Common myeloid progenitor, CD34-positive (primary cell): ENCODE measurements at regions not wholly inside any gene's neighbourhood (a gene's known extent, or its start where the extent isn't known, plus 50 kb on each side); places are given as distances from the start of the nearest gene placed in this dataset.
"Not testable (repeated sequence)": the region's sequence is repeated elsewhere in the genome, so short reads cannot be mapped to it uniquely, and the experiment has no call there.

Source experiments
- CTCF ChIA-PET: fragments of 350-600 bp; sonication (Branson Sonifier 250); formaldehyde crosslinking; loops from one replicate; lab custom pipeline; 2021; ENCODE audit warnings: antibody characterized with exemption; lab: Charles Lee
- POLR2A ChIA-PET: fragments of 350-600 bp; sonication (Branson Sonifier 250); formaldehyde crosslinking; loops from one replicate; lab custom pipeline; 2021; ENCODE audit warnings: antibody characterized with exemption; lab: Charles Lee
- DNase-seq, 3 donors: peaks; one replicate each; pipeline versions ENCODE4 v3.0.0 to v3.0.0-alpha.2; 2013
- H3K27ac ChIP-seq, 2 experiments: 1 replicate in 1 of 2; 2 replicates in 1 of 2; pipeline ENCODE4 v1.7.0; 2013; ENCODE audit warnings: inconsistent platforms in 2 of 2, low read length in 2 of 2, mild to moderate bottlenecking in 2 of 2, low read depth in 1 of 2, moderate library complexity in 1 of 2; ENCODE audit not compliant: severe bottlenecking in 2 of 2, insufficient read depth in 1 of 2, poor library complexity in 1 of 2
- H3K27me3 ChIP-seq, 5 experiments: replicated peaks in 2 of 5; 1 replicate in 3 of 5; 2 replicates in 2 of 5; pipeline versions ENCODE4 v1.6.1 to v1.7.0; 2013; ENCODE audit warnings: low read length in 4 of 5, mild to moderate bottlenecking in 2 of 5, moderate library complexity in 2 of 5, inconsistent platforms in 1 of 5; ENCODE audit not compliant: insufficient read depth in 5 of 5, control insufficient read depth in 4 of 5
- H3K36me3 ChIP-seq, 4 experiments: 1 replicate in 2 of 4; 2 replicates in 2 of 4; pipeline versions ENCODE4 v1.6.1 to v1.7.0; 2013; ENCODE audit warnings: low read length in 3 of 4, control low read depth in 1 of 4, mild to moderate bottlenecking in 1 of 4; ENCODE audit not compliant: control insufficient read depth in 4 of 4, insufficient read depth in 4 of 4
- H3K4me1 ChIP-seq, 4 experiments: 1 replicate in 3 of 4; 2 replicates in 1 of 4; pipeline versions ENCODE4 v1.6.1 to v1.7.1; 2013; ENCODE audit warnings: low read length in 3 of 4, mild to moderate bottlenecking in 3 of 4, control low read depth in 1 of 4, inconsistent platforms in 1 of 4, moderate library complexity in 1 of 4; ENCODE audit not compliant: control insufficient read depth in 4 of 4, insufficient read depth in 4 of 4; ENCODE audit errors: control extremely low read depth in 1 of 4
- H3K4me3 ChIP-seq, 7 experiments: 1 replicate in 4 of 7; 2 replicates in 3 of 7; pipeline versions ENCODE4 v1.5.1 to v1.7.0; 2013; ENCODE audit warnings: mild to moderate bottlenecking in 7 of 7, low read length in 6 of 7, moderate library complexity in 6 of 7, inconsistent platforms in 2 of 7, low read depth in 2 of 7, control low read depth in 1 of 7; ENCODE audit not compliant: insufficient read depth in 4 of 7, control insufficient read depth in 1 of 7; ENCODE audit errors: extremely low read depth in 1 of 7
- H3K9me3 ChIP-seq, 5 experiments: 1 replicate in 4 of 5; 2 replicates in 1 of 5; pipeline versions ENCODE4 v1.6.1 to v1.7.1; 2013; ENCODE audit warnings: low read length in 4 of 5, mild to moderate bottlenecking in 2 of 5, inconsistent platforms in 1 of 5, low read depth in 1 of 5, moderate library complexity in 1 of 5; ENCODE audit not compliant: control insufficient read depth in 4 of 5, insufficient read depth in 2 of 5; ENCODE audit errors: control extremely low read depth in 1 of 5
- WGBS: methylation state at CpG from one replicate; pipeline ENCODE4 v1.1.5; 2013; ENCODE audit not compliant: insufficient coverage; 5-methylcytosine and 5-hydroxymethylcytosine counted together

DNA sequence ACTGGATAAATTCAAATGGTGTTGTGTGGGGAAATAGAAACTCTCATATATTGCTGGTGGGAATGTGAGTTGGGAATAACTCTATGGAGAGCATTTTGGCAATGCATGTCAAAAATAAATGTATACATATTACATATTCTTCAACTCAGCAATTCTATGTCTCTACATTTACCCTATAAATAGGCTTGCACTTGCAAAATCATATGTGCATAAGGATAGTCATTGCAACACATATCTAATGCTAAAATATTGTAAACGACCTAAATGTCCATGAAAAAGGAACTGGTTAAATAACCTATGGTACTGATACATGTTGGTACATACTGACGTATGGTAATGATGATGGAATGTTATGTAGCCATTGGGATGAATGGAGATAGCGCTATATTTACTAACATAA lies 94.5 kb upstream of the CHD1 start:
- WGBS = 100% methylated on average over 1 of the region's 3 CpGs
- ChIA-PET CTCF (no interaction called here), POLR2A (no interaction called here)
- no peaks in the 10 kb centered on the region for H3K9me3 ChIP-seq
- no peak overlapping the region for H3K27ac ChIP-seq
- no peak for DNase-seq
- H3K27me3 ChIP-seq = no peaks in the 10 kb centered on the region
- peaks cover 19 to 46% (median 32%) of the 10 kb centered on the region in 4 experiments for H3K4me1 ChIP-seq
- H3K4me3 ChIP-seq = no peak overlapping the region
- H3K36me3 ChIP-seq = no peaks in the 10 kb centered on the region

- H3K4me3 ChIP-seq = no peak overlapping the region
- H3K36me3 ChIP-seq = no peaks in the 10 kb centered on the region
- POLR2A ChIA-PET = no interaction called here
Measured at GRCh38 chr5:99022250-99022649, 93.4 kb upstream of the CHD1 start.

GRCh38 chr5:99020698-99021048 lies 91.9 kb upstream of the CHD1 start:
- no peak overlapping the region for H3K27ac ChIP-seq
- CTCF ChIA-PET = interaction anchor here (1.4 kb wide), 1 partner anchor 16 kb away, joined by 4 read pairs; no protein-coding TSS in a partner anchor

More at GRCh38 chr5:99022250-99022649, 93.4 kb upstream of the CHD1 start:
- no peak for DNase-seq
- H3K27me3 ChIP-seq = no peaks in the 10 kb centered on the region
- H3K4me1 ChIP-seq = peaks cover 10 to 36% (median 23%) of the 10 kb centered on the region in 4 experiments
- no peaks in the 10 kb centered on the region for H3K9me3 ChIP-seq
- H3K27ac ChIP-seq = no peak overlapping the region
- CTCF ChIA-PET = interaction anchor here (1.0 kb wide), 1 partner anchor 37 kb away, joined by 3 read pairs; no protein-coding TSS in a partner anchor

DNA sequence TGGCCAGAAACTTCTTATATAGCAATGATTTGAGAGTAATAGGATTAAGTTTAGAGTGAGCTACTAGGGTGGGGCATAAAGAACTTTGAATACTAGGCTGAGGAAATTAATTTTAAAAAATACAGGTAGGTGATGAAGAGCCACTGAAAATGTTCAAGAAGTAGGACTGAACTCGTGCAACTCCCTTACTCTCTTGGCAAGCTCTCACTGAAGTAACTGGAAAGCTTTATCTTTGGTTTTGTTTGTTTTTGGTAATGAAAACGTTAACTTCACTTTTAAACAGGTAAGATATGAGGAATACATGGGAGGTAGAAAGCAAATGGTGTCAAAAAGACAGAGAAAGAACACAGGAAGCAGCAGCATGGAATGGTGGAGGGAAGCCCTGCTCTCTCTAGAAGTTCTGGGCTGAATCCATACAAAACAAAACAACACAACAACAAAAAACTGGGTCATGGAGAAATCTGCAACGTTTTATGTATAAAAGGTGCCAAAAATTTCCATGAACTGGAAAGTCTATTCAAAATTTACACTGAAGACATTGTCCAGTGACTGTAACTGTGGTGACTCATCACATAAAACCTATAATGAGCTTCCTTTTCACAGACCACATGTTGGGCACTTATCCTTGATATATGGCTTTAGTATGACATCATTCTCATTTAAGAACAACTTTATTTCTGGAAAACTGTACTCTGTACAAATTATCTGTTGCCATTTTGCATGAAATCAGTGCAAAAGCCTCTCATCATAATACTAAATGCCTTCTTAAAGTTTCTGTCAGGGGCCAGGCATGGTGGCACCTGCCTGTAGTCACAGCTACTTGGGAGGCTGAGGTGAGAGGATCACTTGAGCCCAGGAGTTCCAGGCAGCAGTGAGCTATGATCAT lies 91.2 kb upstream of the CHD1 start:
- H3K4me3 ChIP-seq = no peak overlapping the region
- H3K4me1 ChIP-seq = peaks cover 0 to 15% (median 7%) of the 10 kb centered on the region in 4 experiments
- CTCF ChIA-PET = interaction anchor here (0.9 to 1.4 kb wide), 2 partner anchors 13 to 15 kb away, joined by 3 to 4 read pairs; no protein-coding TSS in a partner anchor
- WGBS = 100% methylated on average over 1 of the region's 3 CpGs
- POLR2A ChIA-PET = interaction anchor here (0.7 kb wide), 1 partner anchor 1904 kb away, joined by 3 read pairs; no protein-coding TSS in a partner anchor
- no peaks in the 10 kb centered on the region for H3K36me3 ChIP-seq
- no peaks in the 10 kb centered on the region for H3K9me3 ChIP-seq
- H3K27me3 ChIP-seq = no peaks in the 10 kb centered on the region
- peak; percentile 12 to 71 (median 49) for DNase-seq
- no peak overlapping the region for H3K27ac ChIP-seq

More at GRCh38 chr5:99020698-99021048, 91.9 kb upstream of the CHD1 start:
- Histone ChIP-seq H3K36me3 (no peaks in the 10 kb centered on the region), H3K27me3 (no peaks in the 10 kb centered on the region), H3K4me1 (peaks cover 0 to 21% (median 12%) of the 10 kb centered on the region in 4 experiments), H3K4me3 (no peak overlapping the region), H3K9me3 (no peaks in the 10 kb centered on the region)
- no peak for DNase-seq
- POLR2A ChIA-PET = no interaction called here

GRCh38 chr5:99019254-99019653 lies 90.4 kb upstream of the CHD1 start:
- POLR2A ChIA-PET = interaction anchor here (0.7 kb wide), 1 partner anchor 1904 kb away, joined by 3 read pairs; no protein-coding TSS in a partner anchor
- 100% methylated on average over 4 of the region's 6 CpGs for WGBS
- DNase-seq = no peak
- Histone ChIP-seq H3K27ac (no peak overlapping the region), H3K4me1 (peaks cover 0 to 15% (median 7%) of the 10 kb centered on the region in 4 experiments), H3K36me3 (no peaks in the 10 kb centered on the region), H3K4me3 (no peak overlapping the region), H3K9me3 (peaks cover 0 to 3% (median 0%) of the 10 kb centered on the region in 5 experiments), H3K27me3 (no peaks in the 10 kb centered on the region)
- CTCF ChIA-PET = interaction anchor here (0.9 to 1.1 kb wide), 2 partner anchors 12 to 13 kb away, joined by 3 read pairs; no protein-coding TSS in a partner anchor

DNA sequence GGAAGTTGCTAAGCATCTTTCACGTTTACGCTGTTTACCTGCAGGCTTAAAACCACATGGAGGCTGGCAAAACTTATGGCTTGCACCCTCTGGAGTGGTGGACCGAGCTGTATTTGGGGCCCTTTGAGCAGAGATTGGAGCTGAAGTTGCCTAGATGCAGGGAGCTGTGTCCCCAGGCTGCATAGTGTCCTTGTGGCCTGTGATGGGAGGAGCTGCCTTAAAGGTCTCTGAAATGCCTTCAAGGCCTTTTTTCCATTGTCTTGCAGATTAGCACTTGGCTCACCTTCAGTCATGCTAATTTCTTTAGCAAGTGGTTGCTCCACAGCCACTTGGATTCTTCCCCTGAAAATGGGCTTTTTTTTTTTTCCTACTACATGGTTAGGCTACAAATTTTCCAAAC lies 81.5 kb upstream of the CHD1 start:
- no peaks in the 10 kb centered on the region for H3K4me1 ChIP-seq
- ChIA-PET POLR2A (no interaction called here), CTCF (no interaction called here)
- H3K36me3 ChIP-seq = no peaks in the 10 kb centered on the region
- H3K9me3 ChIP-seq = peaks cover 0 to 8% (median 3%) of the 10 kb centered on the region in 5 experiments
- H3K27me3 ChIP-seq = no peaks in the 10 kb centered on the region
- no peak overlapping the region for H3K4me3 ChIP-seq
- H3K27ac ChIP-seq = no peak overlapping the region
- WGBS = 100% methylated on average over 2 of the region's 3 CpGs
- no peak for DNase-seq

- H3K27ac ChIP-seq, DNase-seq, CTCF ChIA-PET, H3K4me3 ChIP-seq, H3K36me3 ChIP-seq, H3K9me3 ChIP-seq, H3K27me3 ChIP-seq, H3K4me1 ChIP-seq, POLR2A ChIA-PET: not testable (repeated sequence)
- WGBS = 100% methylated on average over 2 of the region's 2 CpGs
Measured at GRCh38 chr5:99008009-99008408, 79.2 kb upstream of the CHD1 start.
